GF-D8 (cell line): ENCODE measurements at regions not wholly inside any gene's neighbourhood (a gene's known extent, or its start where the extent isn't known, plus 50 kb on each side); places are given as distances from the start of the nearest gene placed in this dataset.

Experiments
- DNase-seq: peaks from one replicate; lab custom pipeline; 2025; lab: John Stamatoyannopoulos, UW

DNA sequence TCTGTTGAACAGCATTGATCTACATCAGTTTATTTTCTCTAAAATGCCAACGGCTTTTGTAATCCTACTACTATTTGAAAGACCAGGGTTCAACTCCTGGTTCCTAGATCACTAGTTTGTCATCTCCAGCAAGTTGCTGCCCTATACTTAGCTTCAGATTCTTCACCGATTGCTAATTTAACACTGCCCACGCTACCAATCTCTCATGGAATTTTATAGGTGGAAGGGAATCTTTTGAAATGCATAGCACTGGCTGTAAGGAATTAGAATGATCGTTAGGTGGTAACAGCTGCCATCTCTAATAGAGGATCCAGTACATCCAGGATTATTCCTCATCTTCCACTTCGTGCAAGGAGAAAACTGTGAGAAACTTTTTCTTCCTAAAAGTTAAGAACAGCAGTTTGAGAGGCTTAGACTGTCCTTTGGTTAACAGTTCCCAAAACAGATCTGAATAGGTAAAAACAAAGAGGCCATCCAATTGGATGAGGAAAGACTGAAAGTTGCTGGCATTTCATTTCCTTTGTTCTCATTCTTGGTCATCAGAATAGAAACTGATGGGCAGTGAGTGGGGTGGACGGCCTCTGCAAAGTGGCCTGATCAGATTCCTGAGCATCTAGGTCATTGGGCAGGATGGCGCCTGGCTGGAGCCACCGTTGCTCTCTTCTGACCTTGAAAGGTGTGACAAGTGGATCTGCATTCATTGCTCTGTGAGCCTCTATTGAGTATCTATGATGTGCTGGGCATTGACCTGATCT, 236.3 kb upstream of the SORL1-AS1 start:
- DNase-seq = no peak

DNA sequence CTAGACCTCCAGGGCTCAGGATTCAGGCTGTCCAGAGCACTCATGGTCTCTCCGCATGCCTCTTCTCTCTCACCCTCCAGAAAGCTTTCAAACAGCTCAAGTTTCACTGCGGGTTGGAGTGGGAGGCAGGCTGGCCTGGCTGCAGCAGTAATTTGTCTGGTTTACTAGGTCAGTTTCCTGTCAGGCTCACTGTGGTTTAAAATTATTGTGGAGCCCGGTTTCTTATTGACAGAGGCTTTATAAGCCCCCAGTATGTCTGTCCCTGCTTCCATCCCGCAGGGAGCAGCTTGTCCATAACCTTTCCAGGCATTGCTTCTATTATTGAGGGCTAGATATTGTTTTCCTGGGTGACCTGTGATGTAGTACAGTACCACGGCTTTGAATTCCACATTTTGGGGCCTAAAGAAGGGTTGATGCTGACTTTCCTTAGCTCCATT, 235.3 kb upstream of the SORL1-AS1 start:
- no peak for DNase-seq

DNA sequence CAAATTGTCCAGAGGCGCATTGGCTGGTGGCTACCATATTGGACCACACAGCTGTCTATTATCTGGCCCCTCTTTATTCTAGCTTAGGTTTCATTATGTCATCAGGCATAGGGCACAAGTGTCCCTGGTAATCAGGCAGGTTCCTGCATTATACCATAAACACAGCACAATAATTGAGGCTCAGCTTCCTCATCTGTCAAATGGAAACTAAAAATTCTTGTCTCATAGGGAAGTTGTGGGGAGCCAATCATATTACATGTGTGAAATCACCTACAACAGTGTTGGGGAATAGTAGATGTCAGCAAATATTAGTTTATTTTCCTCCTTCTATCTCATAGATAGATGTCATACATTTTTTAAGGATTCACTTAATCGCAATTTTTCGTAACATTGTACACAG, 231.0 kb upstream of the SORL1-AS1 start:
- DNase-seq = no peak
